ENCODE measurements at regions not wholly inside any gene's neighbourhood (a gene's known extent, or its start where the extent isn't known, plus 50 kb on each side); places are given as distances from the start of the nearest gene placed in this dataset.
A peak's percentile ranks its signal among the peaks of the same experiment; 100 is the strongest.

DNA sequence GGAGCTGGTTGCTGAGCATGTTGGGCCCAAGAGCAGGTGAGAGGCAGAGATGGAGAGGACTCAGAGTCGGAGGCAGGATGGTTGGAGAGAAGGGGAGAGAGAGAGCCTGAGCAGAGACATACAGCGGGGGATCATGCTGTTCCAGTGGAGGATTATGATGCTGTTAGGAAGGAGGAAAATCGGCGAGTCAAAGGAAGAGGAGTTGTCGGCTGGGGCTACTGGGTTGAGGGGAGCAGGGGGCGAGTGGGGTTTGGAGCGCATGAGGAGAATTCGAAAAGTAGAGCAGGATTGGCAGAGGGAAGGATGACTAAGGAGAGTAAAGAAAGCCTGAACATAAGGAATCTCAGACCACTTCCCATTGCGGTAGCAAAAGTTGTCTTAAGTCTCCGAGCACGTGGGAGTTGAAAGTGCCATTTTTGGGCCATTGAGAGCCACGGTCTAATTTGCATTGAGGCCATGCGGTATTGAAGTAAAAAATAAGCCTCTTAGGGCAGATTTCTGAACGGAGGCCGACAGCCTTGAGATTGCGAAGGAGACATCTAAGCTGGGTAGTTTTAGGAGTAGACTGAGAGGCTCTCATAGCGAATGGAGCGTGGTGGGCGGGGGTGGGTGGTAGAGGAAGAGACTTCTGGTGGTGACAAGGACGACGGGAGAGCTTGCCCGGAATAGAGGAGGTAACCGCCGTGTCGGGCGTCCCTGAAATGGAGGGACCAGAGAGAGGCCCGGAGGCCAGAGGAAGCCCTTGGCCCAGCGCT is 140.4 kb upstream of the ETV3 start:
- H3K36me3 Mint-ChIP-seq (ENCODE audit: low read depth) = no peaks in the 10 kb centered on the region
- H3K4me1 Mint-ChIP-seq (ENCODE audit: low read depth) = no peaks in the 10 kb centered on the region
- no peaks in the 10 kb centered on the region for H3K9me3 Mint-ChIP-seq
- no peak overlapping the region for H3K27ac Mint-ChIP-seq
- no peak for DNase-seq
- no peak overlapping the region for H3K4me3 Mint-ChIP-seq
- TF ChIP-seq, protein P1, sequence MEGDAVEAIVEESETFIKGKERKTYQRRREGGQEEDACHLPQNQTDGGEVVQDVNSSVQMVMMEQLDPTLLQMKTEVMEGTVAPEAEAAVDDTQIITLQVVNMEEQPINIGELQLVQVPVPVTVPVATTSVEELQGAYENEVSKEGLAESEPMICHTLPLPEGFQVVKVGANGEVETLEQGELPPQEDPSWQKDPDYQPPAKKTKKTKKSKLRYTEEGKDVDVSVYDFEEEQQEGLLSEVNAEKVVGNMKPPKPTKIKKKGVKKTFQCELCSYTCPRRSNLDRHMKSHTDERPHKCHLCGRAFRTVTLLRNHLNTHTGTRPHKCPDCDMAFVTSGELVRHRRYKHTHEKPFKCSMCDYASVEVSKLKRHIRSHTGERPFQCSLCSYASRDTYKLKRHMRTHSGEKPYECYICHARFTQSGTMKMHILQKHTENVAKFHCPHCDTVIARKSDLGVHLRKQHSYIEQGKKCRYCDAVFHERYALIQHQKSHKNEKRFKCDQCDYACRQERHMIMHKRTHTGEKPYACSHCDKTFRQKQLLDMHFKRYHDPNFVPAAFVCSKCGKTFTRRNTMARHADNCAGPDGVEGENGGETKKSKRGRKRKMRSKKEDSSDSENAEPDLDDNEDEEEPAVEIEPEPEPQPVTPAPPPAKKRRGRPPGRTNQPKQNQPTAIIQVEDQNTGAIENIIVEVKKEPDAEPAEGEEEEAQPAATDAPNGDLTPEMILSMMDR (IDR thresholded peaks at IDR 0.05) = no peak
- H3K27me3 Mint-ChIP-seq (ENCODE audit: insufficient read depth) = peaks cover 10% of the 10 kb centered on the region

DNA sequence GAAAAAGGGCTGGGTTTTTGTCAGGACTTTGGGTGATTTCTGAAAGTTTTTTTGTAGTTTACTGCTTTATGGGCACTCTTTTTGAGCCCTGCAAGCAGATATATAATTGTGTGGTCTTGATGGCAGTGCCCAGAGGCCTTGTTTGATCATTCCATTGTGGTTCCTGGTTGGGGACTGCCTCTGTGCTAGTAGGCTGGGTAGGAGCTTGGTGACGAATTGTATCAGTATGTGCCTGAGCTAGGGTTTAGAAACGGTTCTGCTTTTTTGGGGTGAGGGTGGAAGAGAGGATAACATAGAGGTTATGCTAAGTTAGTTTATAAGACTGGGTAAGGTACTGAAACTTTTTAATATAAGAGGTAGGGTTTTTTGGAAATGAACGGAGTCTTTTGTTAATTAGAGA is 139.7 kb upstream of the ETV3 start:
- H3K4me1 Mint-ChIP-seq (ENCODE audit: low read depth) = no peaks in the 10 kb centered on the region
- TF ChIP-seq, protein P1 (IDR thresholded peaks at IDR 0.05) = no peak
- H3K9me3 Mint-ChIP-seq = no peaks in the 10 kb centered on the region
- H3K4me3 Mint-ChIP-seq = no peak overlapping the region
- H3K36me3 Mint-ChIP-seq (ENCODE audit: low read depth) = no peaks in the 10 kb centered on the region
- H3K27ac Mint-ChIP-seq = no peak overlapping the region
- DNase-seq = no peak
- peaks cover 10% of the 10 kb centered on the region for H3K27me3 Mint-ChIP-seq (ENCODE audit: insufficient read depth)

DNA sequence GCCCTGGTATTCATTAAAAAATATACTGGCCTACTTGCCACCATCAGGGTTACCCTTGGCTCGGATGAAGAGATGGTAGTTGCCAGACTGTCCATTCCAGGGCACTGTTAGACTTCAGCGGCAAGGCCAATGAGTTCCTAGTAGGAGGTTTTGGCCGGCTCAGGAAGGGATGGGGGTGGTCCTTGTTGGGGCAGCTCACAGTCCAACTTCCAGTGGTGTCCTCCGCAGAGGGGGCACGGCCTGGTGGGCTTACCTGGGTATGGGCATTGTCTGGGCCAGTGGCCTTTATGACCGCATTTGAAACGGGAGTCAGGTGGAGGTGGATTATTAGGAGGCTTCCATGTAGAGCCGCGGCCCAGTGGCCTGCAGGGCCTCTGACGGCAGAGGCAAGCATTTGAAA is 139.1 kb upstream of the ETV3 start:
- no peak for DNase-seq
- no peaks in the 10 kb centered on the region for H3K9me3 Mint-ChIP-seq
- H3K4me1 Mint-ChIP-seq (ENCODE audit: low read depth) = no peaks in the 10 kb centered on the region
- H3K27me3 Mint-ChIP-seq (ENCODE audit: insufficient read depth) = peaks cover 10% of the 10 kb centered on the region
- no peak overlapping the region for H3K27ac Mint-ChIP-seq
- no peak overlapping the region for H3K4me3 Mint-ChIP-seq
- H3K36me3 Mint-ChIP-seq (ENCODE audit: low read depth) = no peaks in the 10 kb centered on the region
- TF ChIP-seq, protein P1 (IDR thresholded peaks at IDR 0.05) = no peak

DNA sequence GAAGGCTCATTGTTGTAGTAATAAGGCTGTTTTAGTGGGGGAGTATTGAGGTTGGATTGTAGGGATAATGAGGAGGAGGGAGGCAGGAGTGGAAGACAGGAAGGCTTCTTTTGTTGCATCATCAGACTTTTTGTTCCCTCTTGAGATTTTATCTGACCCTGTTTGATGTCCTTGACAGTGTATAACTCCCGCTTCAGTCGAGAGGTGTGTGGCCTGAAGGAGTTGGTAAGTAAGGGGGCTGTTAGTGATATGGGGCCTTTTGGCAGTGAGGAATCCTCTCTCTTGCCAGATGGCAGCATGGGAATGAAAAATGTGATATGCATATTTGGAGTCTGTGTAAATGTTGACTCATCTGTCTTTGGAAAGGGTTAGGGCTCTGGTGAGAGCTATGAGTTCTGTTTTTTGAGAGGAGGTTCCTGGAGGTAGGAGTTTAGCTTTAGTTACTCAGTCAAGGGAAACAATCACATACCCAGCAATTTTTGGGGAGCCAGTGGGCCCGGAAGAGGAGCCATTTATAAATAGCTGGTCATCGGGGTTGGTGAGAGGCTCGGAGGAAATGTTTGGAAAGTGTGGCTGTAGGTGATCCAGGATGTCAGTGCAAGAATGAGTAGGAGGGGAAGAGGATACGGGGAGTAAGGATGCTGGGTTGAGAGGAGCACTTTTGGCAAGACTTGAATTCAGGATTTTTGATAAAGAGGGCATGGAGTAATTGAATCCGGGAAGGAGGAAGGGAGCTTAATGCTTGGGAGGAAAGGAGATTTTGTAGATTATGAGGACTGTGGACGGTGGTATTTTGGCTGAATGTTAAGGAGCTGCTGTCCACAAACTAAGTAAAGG is 136.7 kb upstream of the ETV3 start:
- peak; percentile 66 for DNase-seq
- Mint-ChIP-seq H3K27me3 (ENCODE audit: insufficient read depth) (peaks cover 10% of the 10 kb centered on the region), H3K4me1 (ENCODE audit: low read depth) (no peaks in the 10 kb centered on the region), H3K4me3 (no peak overlapping the region), H3K9me3 (no peaks in the 10 kb centered on the region), H3K36me3 (ENCODE audit: low read depth) (no peaks in the 10 kb centered on the region), H3K27ac (no peak overlapping the region)
- TF ChIP-seq, protein P1 (IDR thresholded peaks at IDR 0.05) = no peak

DNA sequence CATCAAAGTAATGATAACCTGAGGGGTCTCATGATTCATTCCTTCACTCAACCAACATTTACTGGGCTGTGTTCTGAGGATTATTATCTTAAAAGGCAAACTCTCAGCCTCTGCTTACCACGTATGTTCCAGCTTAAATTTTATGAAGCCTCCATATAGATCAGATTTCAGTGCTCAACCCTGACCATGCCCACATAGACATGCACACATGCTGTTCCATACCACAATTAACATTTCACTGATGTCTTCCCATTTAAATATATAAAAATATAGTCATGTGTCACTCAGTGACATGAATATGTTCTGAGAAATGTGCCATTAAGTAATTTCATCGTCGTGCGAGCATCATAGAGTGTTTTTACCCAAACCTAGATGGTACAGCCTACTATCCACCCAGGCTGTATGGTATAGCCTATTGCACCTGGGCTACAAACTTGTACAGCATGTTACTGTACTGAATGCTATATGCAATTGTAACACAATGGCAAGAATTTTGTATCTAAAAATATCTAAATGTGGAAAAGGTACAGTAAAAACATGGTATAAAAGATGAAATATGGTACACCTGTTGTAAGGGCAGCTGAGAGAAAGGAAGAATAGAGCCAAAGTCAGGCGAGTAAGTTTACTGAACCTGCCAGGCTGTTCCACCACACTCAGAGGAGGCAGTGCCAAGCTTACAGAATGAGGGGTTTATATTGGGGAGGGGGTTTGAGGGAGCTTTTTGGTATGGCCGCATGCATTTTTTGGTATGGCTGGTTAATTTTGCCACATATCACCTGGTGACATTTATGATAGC is 134.7 kb upstream of the ETV3 start:
- no peak overlapping the region for H3K27ac Mint-ChIP-seq
- TF ChIP-seq, protein P1 (IDR thresholded peaks at IDR 0.05) = no peak

More for the DNA sequence above, 134.7 kb upstream of the ETV3 start:
- Mint-ChIP-seq H3K27me3 (ENCODE audit: insufficient read depth) (no peaks in the 10 kb centered on the region; the same call in 1 of the 2 replicates), H3K9me3 (no peaks in the 10 kb centered on the region), H3K4me1 (ENCODE audit: low read depth) (no peaks in the 10 kb centered on the region), H3K36me3 (ENCODE audit: low read depth) (no peaks in the 10 kb centered on the region), H3K4me3 (no peak overlapping the region)
- DNase-seq = no peak

All from HFFc6 (cell line).